Fibroblast of villous mesenchyme (primary cell): ENCODE measurements at regions not wholly inside any gene's neighbourhood (a gene's known extent, or its start where the extent isn't known, plus 50 kb on each side); places are given as distances from the start of the nearest gene placed in this dataset.

Source experiments
- DNase-seq: peaks from one replicate; pipeline ENCODE4 v3.0.0-alpha.2; 2010; ENCODE audit warnings: low read depth
- H3K4me3 ChIP-seq: 2 replicates; pipeline ENCODE4 v1.5.1; 2011; ENCODE audit warnings: low read depth, mild to moderate bottlenecking, low read length
- CTCF ChIP-seq: IDR thresholded peaks from 2 replicates; pipeline ENCODE4 v1.5.1; 2012; ENCODE audit warnings: low read depth, mild to moderate bottlenecking, low read length; ENCODE audit not compliant: insufficient read depth

GRCh38 chr10:90403211-90404000, 454.4 kb downstream of the HTR7 start:
- no peak for TF ChIP-seq CTCF

GRCh38 chr10:90407131-90407530, 450.7 kb downstream of the HTR7 start:
- peak; percentile 75 for DNase-seq
- no peak for TF ChIP-seq CTCF
- no peak overlapping the region for H3K4me3 ChIP-seq

More at GRCh38 chr10:90403211-90404000, 454.4 kb downstream of the HTR7 start:
- peak; percentile 41 for DNase-seq
- H3K4me3 ChIP-seq, result no peak overlapping the region

GRCh38 chr10:90407851-90408250, 450.0 kb downstream of the HTR7 start:
- H3K4me3 ChIP-seq, result no peak overlapping the region
- no peak for TF ChIP-seq CTCF
- DNase-seq, result no peak

- peak; percentile 38 for DNase-seq
- no peak for TF ChIP-seq CTCF
These were observed 445.3 kb downstream of the HTR7 start for GRCh38 chr10:90412582-90412981.

GRCh38 chr10:90413196-90413595, 444.6 kb downstream of the HTR7 start:
- peak; percentile 69 for DNase-seq
- TF ChIP-seq CTCF, result no peak
- no peak overlapping the region for H3K4me3 ChIP-seq

More at GRCh38 chr10:90412582-90412981, 445.3 kb downstream of the HTR7 start:
- no peak overlapping the region for H3K4me3 ChIP-seq

GRCh38 chr10:90414926-90415325, 442.9 kb downstream of the HTR7 start:
- no peak for TF ChIP-seq CTCF
- peak; percentile 52 for DNase-seq

More at GRCh38 chr10:90414926-90415325, 442.9 kb downstream of the HTR7 start:
- no peak overlapping the region for H3K4me3 ChIP-seq
